Rectal smooth muscle tissue (tissue), 1 donor: ENCODE measurements at regions not wholly inside any gene's neighbourhood (a gene's known extent, or its start where the extent isn't known, plus 50 kb on each side); places are given as distances from the start of the nearest gene placed in this dataset.

Experiments
- H3K27ac ChIP-seq: one replicate; pipeline ENCODE4 v1.7.0; 2013; ENCODE audit warnings: low read depth, low read length, inconsistent platforms
- H3K27me3 ChIP-seq: one replicate; pipeline ENCODE4 v1.7.0; 2013; ENCODE audit warnings: low read length; ENCODE audit not compliant: control insufficient read depth, insufficient read depth
- H3K36me3 ChIP-seq: one replicate; pipeline ENCODE4 v1.7.0; 2013; ENCODE audit warnings: low read length; ENCODE audit not compliant: control insufficient read depth, insufficient read depth
- H3K4me1 ChIP-seq: one replicate; pipeline ENCODE4 v1.7.0; 2013; ENCODE audit warnings: low read length; ENCODE audit not compliant: control insufficient read depth, insufficient read depth
- H3K4me3 ChIP-seq: one replicate; pipeline ENCODE4 v1.7.0; 2013; ENCODE audit warnings: low read length
- H3K9ac ChIP-seq: one replicate; pipeline ENCODE4 v1.7.0; 2013; ENCODE audit warnings: low read length

DNA sequence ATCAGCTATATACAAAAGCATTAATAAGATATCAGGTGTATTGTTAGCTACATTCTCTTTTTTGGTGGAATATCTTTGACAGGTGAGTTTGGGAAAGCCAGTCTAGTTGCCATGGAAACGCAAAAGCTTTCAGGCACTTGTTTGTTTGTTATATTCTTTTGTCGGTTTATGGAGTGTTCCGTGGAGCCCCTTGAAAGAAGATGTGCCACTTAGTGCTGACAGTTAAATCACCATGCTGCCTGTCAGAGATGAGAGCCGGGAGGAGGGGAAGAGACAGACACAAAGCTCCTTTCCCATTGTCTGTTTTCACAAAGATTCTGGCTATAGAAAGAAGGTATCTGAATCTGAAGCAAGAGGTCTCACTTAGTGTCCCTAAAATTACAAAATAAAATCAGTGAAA is 170.8 kb downstream of the SNAPC1 start:
- H3K27me3 ChIP-seq: no peaks in the 10 kb centered on the region
- no peak overlapping the region for H3K4me3 ChIP-seq
- no peaks in the 10 kb centered on the region for H3K36me3 ChIP-seq
- no peaks in the 10 kb centered on the region for H3K4me1 ChIP-seq
- no peak overlapping the region for H3K9ac ChIP-seq
- no peak overlapping the region for H3K27ac ChIP-seq

DNA sequence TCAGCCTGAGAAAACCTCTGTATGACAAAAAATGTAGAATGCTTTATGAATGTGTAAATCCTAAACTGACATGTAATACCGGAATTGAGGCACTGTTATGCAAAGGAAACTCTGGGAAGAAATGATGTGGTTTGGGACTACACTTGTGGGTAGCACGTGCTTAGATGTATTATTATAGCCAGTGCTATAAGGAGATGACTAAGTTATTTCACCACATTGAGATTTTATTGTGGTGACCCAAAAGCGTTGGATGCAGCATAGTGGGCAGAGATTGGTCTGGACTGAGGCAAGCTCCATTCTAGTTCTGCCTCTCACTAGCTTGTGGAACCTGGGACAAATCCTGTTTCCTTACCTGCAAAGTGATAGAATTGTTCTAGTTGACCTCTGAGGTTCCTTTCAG is 172.2 kb downstream of the SNAPC1 start:
- no peaks in the 10 kb centered on the region for H3K36me3 ChIP-seq
- no peaks in the 10 kb centered on the region for H3K4me1 ChIP-seq
- H3K4me3 ChIP-seq: no peak overlapping the region
- no peaks in the 10 kb centered on the region for H3K27me3 ChIP-seq
- H3K27ac ChIP-seq: no peak overlapping the region
- H3K9ac ChIP-seq: no peak overlapping the region

DNA sequence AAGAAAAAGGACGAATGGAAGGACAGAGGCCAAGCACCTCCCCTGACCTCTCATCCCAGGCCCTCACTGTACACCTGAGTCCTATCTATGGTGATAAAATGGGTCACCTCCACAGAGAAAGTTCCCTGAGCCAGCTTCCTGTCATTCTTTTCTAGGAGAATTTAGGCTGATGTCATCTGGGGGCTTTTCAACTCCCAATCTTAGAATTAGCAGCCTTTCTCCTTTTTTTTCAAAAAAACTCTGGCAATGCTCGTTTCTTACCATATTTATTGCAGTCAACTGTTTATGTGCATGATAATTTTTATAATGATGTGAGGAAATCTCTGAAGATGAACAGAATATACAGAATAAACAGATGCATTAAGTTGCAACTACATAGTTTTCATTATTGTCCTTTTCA is 177.6 kb downstream of the SNAPC1 start:
- no peaks in the 10 kb centered on the region for H3K27me3 ChIP-seq
- no peak overlapping the region for H3K4me3 ChIP-seq
- no peaks in the 10 kb centered on the region for H3K36me3 ChIP-seq
- H3K9ac ChIP-seq: no peak overlapping the region
- H3K27ac ChIP-seq: no peak overlapping the region
- no peaks in the 10 kb centered on the region for H3K4me1 ChIP-seq

DNA sequence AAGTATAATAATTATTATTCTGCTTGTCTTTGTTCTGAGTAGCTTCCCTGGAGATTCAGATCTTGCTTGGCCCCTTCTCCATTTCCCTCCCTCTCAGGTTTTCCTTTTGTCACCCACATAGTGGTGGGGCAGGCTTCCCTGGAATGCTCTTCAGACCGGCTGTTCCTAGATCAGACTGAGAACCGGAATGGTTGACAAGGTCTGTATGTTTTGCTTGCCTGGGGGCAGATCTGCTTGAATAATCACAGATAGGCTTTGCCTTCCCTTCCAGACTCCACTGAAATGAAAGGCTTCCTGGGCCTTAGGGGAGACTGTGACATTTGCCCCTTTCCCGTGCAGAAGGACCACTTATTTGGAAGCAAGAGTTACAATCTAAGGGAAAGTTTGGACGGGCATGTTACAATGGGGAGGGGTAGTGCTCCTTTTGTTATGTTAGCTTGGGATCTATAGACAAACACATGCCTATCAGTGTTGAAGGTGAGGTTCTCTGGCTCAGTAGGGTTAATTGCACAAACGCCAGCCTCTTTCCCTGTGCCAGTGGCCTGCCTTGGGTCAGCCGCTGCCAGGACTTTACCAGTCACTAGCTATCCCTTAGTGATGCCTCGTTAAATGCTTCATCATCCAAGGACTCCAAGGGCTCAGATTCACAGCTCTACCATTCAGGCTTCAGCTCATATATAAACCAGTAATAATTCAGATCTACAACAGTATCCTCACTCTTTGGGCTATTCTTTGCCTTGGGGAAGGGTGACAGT is 178.6 kb downstream of the SNAPC1 start:
- H3K4me1 ChIP-seq: no peaks in the 10 kb centered on the region
- no peaks in the 10 kb centered on the region for H3K27me3 ChIP-seq
- H3K9ac ChIP-seq: no peak overlapping the region
- no peak overlapping the region for H3K4me3 ChIP-seq
- H3K36me3 ChIP-seq: no peaks in the 10 kb centered on the region
- no peak overlapping the region for H3K27ac ChIP-seq

DNA sequence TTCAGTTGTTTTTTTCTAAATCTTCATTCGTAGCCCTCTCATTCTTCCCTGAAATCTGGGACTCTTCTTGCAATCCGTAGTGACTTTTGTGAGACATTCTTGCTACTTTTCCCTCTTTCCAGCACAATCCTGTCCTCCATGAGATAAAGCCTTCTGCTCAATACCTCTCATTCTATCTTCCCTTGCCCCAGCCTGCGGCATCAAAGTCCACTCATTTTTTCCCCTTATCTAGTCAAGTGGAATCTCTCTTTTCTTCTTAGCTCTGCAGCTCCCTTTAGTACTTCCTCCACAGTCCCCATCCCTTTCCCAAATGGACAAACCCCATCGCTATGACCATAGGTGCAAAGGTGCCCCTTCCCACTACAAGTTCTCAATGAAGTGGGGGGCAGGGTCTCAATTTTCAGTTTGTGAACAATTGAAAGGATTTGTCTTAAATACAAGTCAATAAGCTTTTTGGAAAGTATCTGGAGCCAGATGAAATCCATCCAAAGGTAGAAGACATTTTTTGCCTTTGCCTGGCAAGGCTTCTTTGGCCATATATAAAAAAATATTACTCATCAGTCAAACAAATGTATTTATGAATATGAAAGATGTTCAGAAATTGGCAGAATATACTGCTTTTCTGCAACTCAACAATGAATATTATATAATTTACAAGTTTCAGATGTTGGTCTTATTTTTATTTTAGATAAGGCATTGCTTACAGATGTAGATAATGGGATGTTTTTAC is 179.4 kb downstream of the SNAPC1 start:
- no peaks in the 10 kb centered on the region for H3K36me3 ChIP-seq
- no peaks in the 10 kb centered on the region for H3K27me3 ChIP-seq
- no peak overlapping the region for H3K4me3 ChIP-seq
- H3K4me1 ChIP-seq: no peaks in the 10 kb centered on the region
- no peak overlapping the region for H3K9ac ChIP-seq
- no peak overlapping the region for H3K27ac ChIP-seq

DNA sequence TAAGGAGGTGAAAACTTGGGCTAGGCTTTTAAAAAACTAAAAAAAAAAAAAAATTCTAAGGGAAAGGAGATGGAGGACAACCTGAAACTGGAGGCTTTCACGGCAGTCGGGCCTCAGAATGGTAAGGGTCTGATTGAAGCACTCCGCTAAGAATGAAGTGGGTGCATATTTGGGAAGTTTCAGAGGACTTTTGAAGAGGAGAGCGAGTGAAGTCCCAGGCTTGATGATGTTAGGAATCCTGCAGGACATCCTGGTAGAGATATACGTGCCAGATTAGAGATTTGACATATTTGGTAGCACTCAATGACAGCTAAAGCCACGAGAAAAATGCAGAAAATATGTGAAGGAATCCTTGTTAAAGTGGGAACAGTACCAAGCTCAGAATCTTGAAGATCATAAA is 186.2 kb downstream of the SNAPC1 start:
- Histone ChIP-seq H3K36me3 (no peaks in the 10 kb centered on the region), H3K27ac (no peak overlapping the region), H3K9ac (no peak overlapping the region), H3K4me3 (no peak overlapping the region), H3K27me3 (no peaks in the 10 kb centered on the region), H3K4me1 (no peaks in the 10 kb centered on the region)

DNA sequence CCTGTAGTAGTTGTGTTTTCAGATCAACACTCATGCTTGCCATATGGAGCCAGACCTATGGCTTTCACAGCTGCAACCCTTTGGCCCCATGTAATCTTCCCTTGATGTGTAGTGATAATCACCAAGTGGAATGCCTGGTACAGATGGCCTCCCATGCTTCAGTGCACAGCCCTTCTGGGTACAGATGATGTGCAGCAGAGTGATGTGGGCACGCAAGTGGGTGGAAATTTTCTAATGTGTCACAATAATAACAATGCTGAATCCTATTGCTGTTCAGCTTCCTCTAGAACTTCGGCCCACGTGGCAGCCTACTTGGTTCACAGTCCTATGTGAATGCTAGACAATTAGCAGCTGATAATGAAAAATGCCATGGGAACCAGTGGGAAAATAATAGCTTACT is 188.1 kb downstream of the SNAPC1 start:
- H3K4me1 ChIP-seq: no peaks in the 10 kb centered on the region
- H3K27me3 ChIP-seq: no peaks in the 10 kb centered on the region
- H3K27ac ChIP-seq: no peak overlapping the region
- H3K9ac ChIP-seq: no peak overlapping the region
- H3K4me3 ChIP-seq: no peak overlapping the region
- H3K36me3 ChIP-seq: no peaks in the 10 kb centered on the region

DNA sequence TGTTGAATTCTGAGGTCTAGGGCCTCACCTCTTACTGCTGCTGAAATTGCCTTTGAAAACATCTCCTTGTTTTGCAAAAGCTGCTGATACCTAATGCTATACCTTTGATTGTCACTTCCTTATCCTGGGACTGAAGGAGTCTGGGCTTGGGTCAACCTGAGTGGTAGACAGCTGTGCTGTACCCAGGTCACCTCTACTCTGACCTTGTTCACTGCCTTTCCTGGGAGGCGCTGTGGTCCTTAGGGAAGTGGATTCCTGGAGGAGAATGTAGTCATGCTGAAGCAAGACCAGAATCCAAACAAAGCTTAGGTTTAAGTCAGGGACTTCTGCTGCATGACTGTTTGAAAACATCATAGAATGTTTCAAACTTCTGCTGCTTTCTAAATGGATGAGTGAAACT is 191.4 kb downstream of the SNAPC1 start:
- Histone ChIP-seq H3K9ac (no peak overlapping the region), H3K27me3 (no peaks in the 10 kb centered on the region), H3K27ac (no peak overlapping the region), H3K36me3 (no peaks in the 10 kb centered on the region), H3K4me3 (no peak overlapping the region), H3K4me1 (no peaks in the 10 kb centered on the region)

DNA sequence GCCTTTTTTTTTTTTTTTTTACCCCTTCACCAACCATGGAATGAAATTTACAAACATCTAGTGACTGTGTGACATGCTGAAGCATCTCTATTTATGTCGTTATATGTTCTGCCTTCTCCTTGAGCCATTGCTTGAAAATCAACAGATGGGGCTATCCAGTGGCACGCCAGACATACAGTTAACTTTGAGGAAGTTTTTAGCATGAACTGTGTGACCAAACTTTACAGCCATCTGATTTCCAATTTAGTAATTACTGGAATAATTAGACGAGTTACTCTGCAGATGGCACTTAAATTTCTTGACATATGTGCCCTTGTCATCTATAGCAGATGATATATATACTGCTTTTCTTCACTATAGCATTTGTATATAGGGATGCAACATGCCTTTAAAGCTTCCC is 192.1 kb downstream of the SNAPC1 start:
- Histone ChIP-seq H3K9ac (no peak overlapping the region), H3K4me3 (no peak overlapping the region), H3K27me3 (no peaks in the 10 kb centered on the region), H3K27ac (no peak overlapping the region), H3K36me3 (no peaks in the 10 kb centered on the region), H3K4me1 (no peaks in the 10 kb centered on the region)

DNA sequence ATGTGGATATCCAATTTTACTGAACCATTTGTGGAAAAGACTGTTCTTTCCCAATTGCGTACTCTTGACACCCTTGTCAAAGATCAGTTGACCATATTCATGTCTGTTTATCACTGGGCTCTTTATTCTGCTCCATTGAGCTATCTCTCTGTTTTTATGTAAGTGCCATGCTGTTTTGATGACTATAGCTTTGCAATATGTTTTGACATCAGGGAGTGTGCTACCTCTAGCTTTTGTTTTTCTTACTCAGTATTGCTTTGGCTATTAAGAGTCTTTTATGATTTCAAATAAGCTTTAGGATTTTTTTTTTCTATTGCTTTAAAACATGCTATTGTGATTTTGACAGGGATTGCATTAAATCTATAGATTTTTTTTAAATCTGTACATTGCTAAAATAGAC is 194.3 kb downstream of the SNAPC1 start:
- H3K9ac ChIP-seq: no peak overlapping the region
- no peaks in the 10 kb centered on the region for H3K27me3 ChIP-seq
- no peaks in the 10 kb centered on the region for H3K36me3 ChIP-seq
- no peaks in the 10 kb centered on the region for H3K4me1 ChIP-seq
- no peak overlapping the region for H3K4me3 ChIP-seq
- no peak overlapping the region for H3K27ac ChIP-seq

DNA sequence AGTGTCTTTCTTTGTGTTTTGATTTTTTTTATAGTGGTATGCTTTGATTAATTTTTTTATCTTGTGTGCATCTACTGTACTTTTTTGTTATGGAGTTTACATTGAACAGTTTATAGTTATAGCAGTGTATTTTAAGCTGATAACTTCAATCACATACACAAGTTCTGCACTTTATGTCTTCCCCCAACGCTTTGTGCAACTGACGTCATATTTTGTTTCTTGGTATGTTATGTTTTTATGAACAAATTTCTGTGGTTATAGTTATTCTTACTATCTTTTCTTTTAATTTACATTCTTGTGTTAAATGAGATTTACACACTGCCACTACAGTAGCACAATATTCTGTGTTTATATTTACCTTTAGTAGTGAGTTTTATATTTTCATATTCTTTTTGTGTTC is 197.1 kb downstream of the SNAPC1 start:
- Histone ChIP-seq H3K27ac (no peak overlapping the region), H3K4me1 (no peaks in the 10 kb centered on the region)

DNA sequence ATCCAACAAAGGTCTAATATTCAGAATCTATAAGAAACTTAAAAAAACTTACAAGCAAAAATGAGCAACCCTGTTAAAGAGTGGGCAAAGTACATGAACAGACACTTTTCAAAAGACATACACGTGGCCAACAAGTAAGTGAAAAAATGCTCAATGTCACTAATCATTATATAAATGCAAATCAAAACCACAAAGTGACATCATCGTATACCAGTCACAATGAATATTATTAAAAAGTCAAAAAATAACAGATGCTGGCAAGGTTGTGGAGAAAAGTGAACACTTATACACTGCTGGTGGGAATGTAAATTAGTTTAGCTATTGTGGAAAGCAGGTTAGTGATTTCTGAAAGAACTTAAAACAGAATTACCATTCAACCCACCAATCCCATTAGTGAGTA is 199.1 kb downstream of the SNAPC1 start:
- Histone ChIP-seq H3K27ac (no peak overlapping the region), H3K36me3 (no peaks in the 10 kb centered on the region), H3K4me3 (no peak overlapping the region), H3K27me3 (no peaks in the 10 kb centered on the region), H3K9ac (no peak overlapping the region), H3K4me1 (no peaks in the 10 kb centered on the region)

More for the DNA sequence above, 197.1 kb downstream of the SNAPC1 start:
- H3K9ac ChIP-seq: no peak overlapping the region
- no peaks in the 10 kb centered on the region for H3K36me3 ChIP-seq
- H3K4me3 ChIP-seq: no peak overlapping the region
- H3K27me3 ChIP-seq: no peaks in the 10 kb centered on the region

DNA sequence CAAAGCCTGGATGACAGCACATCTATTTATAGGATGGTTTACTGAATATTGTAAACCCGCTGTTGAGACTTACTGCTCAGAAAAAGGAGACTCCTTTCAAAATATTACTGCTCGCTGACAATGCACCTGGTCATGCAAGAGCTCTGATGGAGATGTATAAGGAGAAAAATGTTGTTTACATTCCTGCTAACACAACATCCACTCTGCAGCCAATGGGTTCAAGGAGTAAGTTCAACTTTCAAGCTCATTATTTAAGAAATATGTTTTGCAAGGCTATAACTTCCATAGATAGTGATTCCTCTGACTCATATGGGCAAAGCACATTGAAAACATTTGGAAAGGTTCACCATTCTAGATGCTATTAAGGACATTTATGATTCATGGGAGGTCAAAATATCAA is 201.7 kb downstream of the SNAPC1 start:
- Histone ChIP-seq H3K27me3 (no peaks in the 10 kb centered on the region), H3K27ac (no peak overlapping the region), H3K9ac (no peak overlapping the region), H3K36me3 (no peaks in the 10 kb centered on the region), H3K4me3 (no peak overlapping the region), H3K4me1 (no peaks in the 10 kb centered on the region)
